Dermis microvascular lymphatic vessel endothelial cell (primary cell): ENCODE measurements at regions not wholly inside any gene's neighbourhood (a gene's known extent, or its start where the extent isn't known, plus 50 kb on each side); places are given as distances from the start of the nearest gene placed in this dataset.

Experiments
- DNase-seq, 2 donors: peaks; one replicate each; pipeline versions ENCODE4 v3.0.0 to v3.0.0-alpha.2; 2010; ENCODE audit warnings: low read depth in 2 of 2

GRCh38 chr1:244192325-244192724, 141.2 kb downstream of the ZBTB18 start:
- DNase-seq = no peak

- no peak for DNase-seq
These were observed 145.6 kb downstream of the ZBTB18 start for GRCh38 chr1:244196571-244197285.

GRCh38 chr1:244197851-244198375, 146.8 kb downstream of the ZBTB18 start:
- DNase-seq = no peak

GRCh38 chr1:244199902-244200301, 148.8 kb downstream of the ZBTB18 start:
- DNase-seq = no peak

GRCh38 chr1:244200596-244200995, 149.5 kb downstream of the ZBTB18 start:
- DNase-seq = no peak

GRCh38 chr1:244201750-244202149, 150.7 kb downstream of the ZBTB18 start:
- no peak for DNase-seq

- no peak for DNase-seq
These were observed 152.9 kb downstream of the ZBTB18 start for GRCh38 chr1:244204004-244204403.

GRCh38 chr1:244205171-244205570, 154.1 kb downstream of the ZBTB18 start:
- no peak for DNase-seq

GRCh38 chr1:244205906-244206305, 154.8 kb downstream of the ZBTB18 start:
- no peak for DNase-seq

GRCh38 chr1:244207042-244207934, 156.2 kb downstream of the ZBTB18 start:
- peak in 1 of 2 donors; percentile 48 for DNase-seq

- peak; percentile 26 to 52 for DNase-seq
These were observed 156.8 kb downstream of the ZBTB18 start for GRCh38 chr1:244207935-244208244.

- DNase-seq = no peak
These were observed 158.9 kb downstream of the ZBTB18 start for GRCh38 chr1:244209955-244210354.

GRCh38 chr1:244210884-244211558, 159.9 kb downstream of the ZBTB18 start:
- no peak for DNase-seq

- no peak for DNase-seq
These were observed 160.5 kb downstream of the ZBTB18 start for GRCh38 chr1:244211559-244211944.

GRCh38 chr1:244212219-244212618, 161.1 kb downstream of the ZBTB18 start:
- no peak for DNase-seq

GRCh38 chr1:244212797-244213475, 161.9 kb downstream of the ZBTB18 start:
- no peak for DNase-seq

GRCh38 chr1:244214009-244214967, 163.2 kb downstream of the ZBTB18 start:
- peak; percentile 80 to 98 for DNase-seq

- no peak for DNase-seq
These were observed 165.8 kb downstream of the ZBTB18 start for GRCh38 chr1:244216836-244217235.

- no peak for DNase-seq
These were observed 166.6 kb downstream of the ZBTB18 start for GRCh38 chr1:244217711-244218110.

- DNase-seq = no peak
These were observed 167.1 kb downstream of the ZBTB18 start for GRCh38 chr1:244218220-244218619.
